AG08396 (cell line): ENCODE measurements at regions not wholly inside any gene's neighbourhood (a gene's known extent, or its start where the extent isn't known, plus 50 kb on each side); places are given as distances from the start of the nearest gene placed in this dataset.

ENCODE experiments used
- DNase-seq: peaks from one replicate; pipeline ENCODE4 v3.0.0; 2012; ENCODE audit warnings: low spot score, mixed read lengths

DNA sequence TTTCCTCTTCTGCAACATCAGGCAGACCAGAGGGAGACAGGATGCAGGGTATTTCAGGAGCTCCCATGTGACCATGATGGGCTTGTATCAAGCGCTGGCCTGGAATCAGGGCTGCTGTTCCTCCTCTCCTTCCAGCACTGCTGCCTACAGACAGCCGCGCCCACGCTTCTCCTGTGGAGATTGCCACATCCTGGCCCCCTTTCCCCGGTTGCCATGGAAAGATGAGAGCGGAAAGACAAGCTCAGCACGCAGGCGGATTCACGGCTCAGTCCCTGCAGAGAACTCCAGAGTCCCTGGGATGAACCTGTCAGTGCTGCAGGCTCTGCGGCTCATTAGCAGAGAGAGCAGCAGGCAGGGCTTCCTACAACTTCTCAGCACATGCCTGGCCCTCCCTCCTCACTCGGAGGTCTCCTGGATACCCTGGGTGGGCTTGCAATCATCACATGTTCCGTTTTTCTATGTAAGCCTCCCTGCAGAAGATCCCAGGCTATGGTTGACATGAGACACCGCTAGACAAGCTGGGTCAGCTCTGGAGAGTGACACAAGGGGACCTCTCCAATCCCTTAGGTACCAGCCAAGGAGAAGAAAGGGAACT, 497.8 kb upstream of the MYT1L start:
- no peak for DNase-seq

DNA sequence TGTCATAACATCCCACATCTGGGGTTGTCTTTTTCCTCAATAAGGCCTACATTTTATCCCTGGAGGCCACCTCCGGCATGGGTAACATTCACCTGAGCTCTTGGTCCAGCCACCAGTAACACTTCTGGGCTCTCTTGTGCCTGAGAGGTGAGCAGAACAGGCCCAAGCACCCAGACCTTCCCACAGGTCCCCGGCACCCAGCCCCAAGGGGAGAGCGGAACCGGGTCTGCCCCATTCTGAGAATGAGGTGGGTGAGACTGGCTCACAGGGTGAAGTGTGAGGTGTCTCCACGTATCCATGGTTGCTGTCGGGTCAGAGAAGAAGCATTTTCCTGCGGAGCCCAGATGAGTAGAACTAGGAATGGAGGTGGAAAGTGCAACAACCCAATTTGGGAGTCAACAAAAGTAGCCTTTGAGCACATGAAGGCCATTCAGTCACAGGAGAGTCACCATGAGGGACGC, 496.7 kb upstream of the MYT1L start:
- DNase-seq = no peak

DNA sequence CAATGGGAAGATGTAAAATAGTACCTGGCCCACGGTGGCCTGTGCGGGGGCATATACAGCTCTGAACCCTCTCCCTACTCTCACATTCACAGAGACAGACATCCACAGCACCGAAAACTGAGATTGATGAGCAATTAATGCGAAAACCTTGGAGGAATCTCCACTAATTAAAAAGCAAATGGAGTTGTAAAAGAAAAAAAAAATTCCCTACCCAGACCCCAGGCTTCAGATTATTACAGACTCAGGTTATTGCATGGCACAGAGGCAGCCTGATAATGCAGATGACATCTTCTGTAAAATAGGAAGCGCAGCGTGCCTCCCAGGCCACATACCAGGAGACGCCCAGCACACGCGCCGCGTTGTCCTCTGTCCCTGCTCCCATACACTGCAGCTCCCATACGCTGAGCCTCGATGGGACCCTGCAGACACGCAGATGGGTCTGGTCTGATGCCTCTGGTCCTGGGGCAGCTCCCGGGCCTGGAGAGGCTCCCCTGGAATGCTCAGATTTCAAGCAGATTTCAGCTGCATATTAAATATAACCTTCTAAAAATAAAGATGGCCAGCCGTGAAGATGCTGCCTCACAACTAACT, 496.1 kb upstream of the MYT1L start:
- no peak for DNase-seq

DNA sequence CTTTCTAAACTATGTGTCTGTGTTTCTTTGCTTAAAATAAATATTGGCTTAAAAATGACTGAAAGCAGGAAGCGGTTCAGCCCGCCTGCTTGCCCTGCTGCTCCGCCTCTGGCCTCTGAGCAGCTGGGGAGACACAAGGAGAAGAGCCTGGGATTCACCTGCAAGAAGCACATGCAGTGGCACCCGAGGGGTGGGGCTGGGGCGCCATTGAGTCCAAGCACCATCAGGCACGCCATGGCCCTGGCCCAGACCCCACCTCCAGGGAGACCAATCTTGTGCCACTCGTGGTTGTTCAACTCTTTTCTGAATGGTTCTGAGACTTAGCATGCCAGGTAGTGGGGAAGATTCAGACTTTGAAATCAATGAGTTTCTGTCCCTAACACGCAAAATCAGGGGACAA, 495.5 kb upstream of the MYT1L start:
- no peak for DNase-seq

DNA sequence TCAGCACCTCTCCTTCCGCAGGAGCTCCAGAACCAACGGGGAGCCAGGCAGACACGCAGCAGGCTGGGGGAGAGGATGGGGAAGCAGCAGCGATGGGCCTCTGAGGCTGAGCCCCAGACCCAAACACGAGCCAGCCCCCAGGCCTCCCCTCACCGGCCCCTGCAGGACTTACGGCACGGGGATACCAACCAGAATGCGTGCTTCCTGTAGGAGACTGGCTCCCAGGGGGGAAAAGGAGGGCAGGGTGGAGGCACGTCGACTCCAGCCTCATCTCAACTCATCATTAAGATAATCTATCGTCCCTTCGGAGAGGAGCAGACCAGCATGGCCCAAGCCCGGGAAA, 495.1 kb upstream of the MYT1L start:
- no peak for DNase-seq

DNA sequence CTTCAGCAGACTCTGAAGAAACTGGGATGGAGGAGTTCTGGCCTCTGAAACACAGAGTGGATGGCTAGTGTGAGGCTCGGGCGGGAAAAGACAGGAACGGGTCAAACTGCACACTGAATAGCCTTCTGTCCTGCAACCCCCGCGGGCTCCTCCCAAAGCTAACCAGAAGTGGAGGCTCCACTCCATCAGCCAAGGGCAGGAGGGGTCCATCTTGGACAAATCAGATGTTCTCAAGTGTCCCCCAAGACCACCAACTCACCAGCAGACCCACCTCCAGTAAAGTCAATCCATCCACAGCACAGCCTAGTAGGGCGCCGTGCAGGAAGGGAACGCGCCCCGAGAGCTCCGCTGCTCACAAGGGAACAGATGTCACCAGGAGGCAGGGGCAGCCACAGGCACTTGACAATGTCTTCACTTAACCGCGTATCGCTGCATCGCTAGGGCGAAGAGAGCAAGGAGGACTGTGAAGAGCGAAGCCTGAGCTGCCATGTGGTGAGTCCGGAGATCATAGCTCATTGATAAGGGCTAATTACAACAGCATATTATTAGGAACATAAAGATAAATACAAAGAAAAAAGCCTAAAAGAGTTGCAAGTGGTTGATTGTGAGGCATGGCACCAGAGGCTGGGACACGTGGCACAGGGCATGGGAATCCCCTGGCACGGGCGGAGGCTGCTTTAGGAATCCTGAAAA, 494.6 kb upstream of the MYT1L start:
- no peak for DNase-seq

DNA sequence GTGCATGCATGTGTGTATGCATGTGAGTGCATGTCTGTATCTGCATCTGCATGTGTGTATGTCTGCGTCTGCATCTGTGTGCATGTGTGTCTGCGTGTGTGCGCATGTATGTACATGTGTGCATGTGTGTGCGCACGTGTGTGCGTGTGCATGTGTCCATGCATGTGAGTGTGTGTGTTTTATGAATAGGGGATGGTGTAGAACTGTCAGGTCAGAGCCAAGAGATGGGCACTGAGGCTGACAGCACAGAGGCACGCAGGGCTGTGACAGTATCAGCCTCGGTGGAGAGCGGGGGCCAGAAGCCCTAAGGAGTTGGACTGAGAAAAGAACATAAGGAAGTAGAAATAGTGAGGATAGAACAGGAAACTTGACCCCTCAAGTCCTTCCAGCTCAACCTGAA, 494.0 kb upstream of the MYT1L start:
- no peak for DNase-seq

DNA sequence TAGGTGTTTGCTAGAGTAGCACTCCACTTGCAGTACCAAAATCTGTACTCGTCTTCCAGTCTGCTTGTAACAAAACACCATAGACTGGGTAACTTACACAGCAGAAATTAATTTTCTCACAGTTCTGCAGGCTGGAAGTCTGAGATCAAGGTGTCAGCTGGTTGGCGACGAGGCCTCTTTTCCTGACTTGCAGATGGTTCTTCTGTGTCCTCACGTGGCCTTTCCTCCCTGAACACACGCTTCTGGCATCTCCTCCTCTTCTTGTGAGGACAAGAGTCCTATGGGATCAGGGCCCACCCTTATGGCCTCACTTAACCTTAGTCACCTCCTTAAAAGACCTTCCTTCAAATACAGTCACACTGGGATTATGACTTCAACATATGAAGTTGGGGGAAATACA, 493.5 kb upstream of the MYT1L start:
- no peak for DNase-seq

DNA sequence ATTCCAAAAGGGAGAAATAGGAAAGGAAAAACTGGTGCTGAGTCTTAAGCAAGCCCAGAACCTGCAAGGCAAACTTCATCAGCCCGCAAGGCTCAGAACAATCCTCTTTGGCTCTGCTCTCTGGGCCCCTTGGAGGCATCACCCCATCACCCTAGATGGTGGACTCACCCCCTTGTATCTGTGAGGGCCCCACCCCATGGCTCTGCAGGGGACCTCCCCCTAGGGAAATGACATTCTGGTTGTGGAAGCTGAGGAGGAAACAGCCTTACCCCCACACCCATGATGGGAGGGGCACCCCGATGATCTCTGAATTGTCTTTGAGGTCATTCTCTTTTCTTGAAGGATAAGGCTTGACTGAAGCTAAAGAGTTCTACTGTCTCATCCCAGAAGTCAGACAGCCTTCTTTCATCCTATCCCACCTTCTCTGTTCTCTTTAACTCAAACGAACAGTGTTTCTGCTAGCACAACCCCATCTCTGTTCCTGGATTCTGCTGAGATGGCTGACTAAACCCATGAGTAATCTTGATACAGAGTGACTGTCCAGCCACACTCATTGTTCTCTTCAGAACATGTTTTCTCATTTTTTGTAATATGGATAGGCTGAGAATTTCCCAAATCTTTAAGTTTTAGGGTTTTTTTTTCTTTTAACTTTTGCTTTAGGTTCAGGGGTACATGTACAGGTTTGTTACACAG, 492.1 kb upstream of the MYT1L start:
- DNase-seq = no peak

DNA sequence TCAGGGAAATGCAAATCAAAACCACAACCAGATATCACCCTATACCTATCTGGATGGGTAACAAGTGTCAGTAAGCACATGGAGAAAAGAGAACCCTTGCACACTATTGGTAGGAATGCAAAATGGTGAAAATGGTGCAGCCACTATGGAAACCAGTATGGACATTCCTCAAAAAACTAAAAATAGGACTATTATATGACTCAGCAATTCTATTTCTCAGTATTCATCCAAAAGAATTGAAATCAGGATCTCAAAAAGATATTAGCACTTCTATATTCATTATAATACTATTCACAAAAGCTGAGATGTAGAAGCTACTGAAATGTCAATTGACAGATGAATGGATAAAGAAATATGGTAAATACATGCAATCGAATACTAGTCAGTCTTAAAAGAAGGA, 491.1 kb upstream of the MYT1L start:
- no peak for DNase-seq

DNA sequence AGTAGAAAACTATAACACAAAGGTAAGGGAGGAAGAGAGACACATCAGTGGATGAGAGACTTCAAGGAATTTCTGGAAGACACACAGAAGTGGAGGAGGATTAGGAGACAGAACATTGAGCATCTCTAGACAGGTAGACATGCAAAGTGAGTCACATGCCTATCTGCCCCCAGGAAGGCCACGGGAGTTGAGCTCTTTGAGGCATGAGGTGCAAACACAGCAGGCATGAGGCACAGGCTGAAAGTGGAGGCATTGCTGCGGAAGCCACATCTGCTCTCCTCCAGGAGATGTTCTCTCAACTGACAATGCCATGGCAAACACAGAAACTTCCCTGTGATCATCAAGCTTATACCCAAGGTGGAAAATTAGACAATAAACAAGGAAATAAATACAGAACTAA, 481.6 kb upstream of the MYT1L start:
- DNase-seq = no peak

DNA sequence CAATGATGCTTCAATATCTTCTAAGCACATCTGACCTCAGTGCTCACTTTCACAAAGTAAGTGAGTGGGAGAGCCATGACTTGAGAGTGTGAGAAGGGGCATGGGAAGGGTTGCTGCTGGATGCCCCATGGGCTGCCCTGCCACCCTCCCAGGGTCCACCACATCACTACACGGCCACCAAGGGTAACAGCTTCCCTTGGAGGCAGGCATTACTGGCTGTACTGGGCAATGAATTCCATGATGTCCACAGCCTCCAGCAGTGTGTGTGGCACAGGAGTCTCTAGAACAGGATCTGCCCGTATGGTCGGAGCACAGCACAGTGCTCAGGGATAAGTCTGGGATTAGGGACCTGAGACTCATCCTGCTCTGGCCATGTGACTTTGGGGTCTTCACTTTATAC, 481.0 kb upstream of the MYT1L start:
- no peak for DNase-seq

DNA sequence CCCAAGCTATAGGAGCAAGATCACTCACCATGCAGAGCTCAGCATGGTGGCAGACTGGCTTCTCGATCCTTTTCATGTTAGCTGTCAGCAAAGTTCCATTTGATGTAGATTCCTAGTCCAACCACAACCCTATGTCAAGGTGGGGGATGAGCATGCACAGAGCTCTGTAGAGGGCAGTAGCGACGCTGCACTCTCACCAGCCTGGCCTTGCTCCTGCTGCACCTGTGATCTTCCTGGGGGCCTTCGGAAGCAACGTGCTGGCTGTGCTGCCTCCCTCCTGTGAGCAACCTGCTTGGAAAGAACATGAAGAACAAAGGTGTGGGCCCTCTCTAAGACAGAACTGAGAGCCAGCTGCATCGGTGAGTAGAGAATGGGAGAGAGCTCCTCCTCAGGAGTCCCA, 479.4 kb upstream of the MYT1L start:
- DNase-seq = no peak

DNA sequence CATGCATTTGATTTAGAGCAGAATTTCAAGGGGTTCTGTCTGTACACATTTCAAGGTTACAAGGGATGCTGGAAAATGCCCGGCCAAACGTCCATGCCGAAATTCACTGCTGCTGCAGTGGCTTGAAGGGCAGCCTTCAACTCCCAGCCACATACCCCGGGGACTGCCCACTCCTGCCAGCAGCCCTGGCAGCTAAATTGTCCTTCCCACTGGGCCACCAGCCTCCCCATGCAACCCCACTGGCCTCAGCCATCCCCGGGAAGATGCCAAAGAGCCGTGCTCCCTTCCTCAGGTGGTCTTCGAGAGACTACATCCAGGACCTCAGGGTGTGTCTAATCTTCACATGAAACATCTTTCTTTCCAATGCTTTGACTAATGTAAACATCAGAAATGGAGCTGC, 478.7 kb upstream of the MYT1L start:
- DNase-seq = no peak

DNA sequence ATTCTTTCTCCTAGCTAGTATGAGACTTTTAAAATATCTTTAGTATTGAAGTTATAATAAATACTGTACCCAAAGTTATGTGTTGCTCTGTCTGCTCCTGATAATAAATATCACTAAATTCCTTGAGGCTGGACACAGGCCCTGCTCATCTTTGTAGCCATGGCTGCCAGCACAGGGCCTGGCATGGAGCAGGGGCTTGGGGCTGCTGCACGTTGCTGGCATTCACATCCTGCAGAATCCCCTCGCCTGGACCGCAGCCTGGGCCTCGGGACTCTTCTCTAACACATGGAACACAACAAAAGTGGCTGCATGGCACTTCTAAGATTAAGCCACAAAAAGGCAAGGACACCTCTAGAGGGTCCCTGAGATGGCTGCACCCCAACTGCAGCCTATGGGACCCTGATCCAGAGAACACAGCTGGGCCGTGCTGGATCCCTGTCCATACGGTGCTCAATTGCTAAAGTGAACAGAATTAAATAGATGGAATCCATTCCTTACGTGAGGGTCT, 477.5 kb upstream of the MYT1L start:
- DNase-seq = no peak

DNA sequence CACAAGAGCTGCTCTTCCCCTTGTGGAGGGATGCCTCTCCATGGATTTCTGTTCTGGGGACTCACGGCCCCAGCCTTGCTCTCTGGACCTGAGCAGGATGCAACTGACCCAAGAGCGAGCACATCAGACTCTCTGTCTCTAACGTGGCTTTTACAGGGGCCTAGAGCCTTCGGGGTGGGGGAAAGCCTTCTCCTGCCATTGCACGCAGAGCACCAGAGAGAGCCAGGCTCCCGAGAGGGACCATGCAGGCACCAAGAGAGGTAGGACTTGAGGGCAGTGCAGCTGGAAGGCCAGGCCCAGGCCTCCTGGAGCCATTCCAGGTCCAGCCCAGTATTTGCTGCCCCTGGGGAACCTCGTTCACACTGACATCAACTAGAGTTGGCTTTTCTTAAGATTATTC, 475.6 kb upstream of the MYT1L start:
- DNase-seq = no peak

DNA sequence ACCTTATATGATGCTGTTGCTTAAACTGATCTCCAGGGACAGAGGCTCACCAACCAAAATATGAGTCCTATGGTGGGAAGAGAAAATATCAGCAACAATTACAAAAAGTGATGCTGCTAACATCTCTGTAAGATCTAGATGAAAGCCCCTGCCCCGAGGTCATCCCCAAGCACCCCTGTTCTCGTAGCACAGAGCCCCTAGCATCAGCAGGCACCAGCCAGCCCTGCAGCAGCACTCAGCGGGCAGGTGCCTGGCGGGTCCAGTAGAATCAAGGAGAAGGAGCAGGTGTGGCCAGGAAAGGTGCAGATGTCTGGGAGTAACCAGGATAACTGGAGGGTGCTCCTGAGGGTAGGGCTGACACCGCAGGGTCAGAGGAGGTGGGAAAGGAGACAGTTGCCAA, 474.2 kb upstream of the MYT1L start:
- DNase-seq = no peak

DNA sequence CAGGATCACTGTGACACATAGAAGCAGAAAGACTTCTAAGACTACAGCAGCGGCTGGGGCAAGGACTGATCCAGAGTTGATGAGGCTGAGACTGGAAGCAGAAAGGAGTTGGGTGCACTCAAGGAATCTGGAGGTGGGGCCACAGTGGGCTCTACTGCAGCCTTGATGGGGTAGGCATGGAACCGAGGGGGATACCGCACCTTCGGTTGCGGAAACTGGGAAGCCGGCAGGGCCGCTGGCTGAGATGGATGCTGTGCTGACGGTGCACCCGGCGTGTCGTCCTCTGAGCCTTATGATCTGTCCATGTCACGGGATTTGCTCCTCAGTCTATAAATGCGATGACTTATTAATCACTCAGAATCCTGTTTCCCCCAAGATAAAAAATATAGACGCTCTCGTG, 473.5 kb upstream of the MYT1L start:
- no peak for DNase-seq

DNA sequence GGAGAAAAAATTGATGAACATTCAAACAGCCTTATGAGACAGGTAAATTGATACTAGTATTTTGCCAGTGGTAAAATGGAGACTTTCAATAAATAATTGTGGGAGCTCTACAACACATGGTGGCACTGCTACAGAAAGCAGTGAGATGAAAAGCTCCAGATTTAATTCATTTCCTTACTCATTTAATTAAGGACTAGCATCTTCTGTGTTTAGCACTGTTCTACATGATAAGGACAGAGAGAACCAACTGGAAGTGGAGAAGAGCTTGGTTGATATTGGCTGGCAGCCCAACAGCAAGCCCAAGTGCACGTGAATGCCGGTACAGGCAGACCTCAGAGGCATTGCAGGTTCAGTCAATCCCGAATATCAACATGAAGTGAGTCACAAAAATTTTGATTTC, 470.4 kb upstream of the MYT1L start:
- no peak for DNase-seq

DNA sequence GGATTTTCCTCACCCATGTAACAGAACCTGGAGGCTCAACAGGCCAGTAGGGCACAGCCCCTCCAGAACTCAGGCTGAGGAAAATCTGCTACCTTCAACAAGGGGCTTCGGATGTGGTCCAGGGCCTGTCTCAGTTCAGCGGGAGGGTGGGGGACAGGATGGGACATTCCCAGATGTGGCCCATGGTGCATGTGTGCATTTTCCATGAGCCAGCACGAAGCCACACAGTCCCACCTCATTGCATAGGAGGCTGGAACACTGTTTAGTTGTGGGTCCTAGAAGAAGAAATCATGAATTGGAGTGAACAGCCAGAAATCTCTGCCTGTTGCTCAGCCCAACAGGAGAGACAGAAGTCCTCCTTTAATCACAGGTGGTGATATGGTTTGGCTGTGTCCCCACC, 469.6 kb upstream of the MYT1L start:
- DNase-seq = no peak

DNA sequence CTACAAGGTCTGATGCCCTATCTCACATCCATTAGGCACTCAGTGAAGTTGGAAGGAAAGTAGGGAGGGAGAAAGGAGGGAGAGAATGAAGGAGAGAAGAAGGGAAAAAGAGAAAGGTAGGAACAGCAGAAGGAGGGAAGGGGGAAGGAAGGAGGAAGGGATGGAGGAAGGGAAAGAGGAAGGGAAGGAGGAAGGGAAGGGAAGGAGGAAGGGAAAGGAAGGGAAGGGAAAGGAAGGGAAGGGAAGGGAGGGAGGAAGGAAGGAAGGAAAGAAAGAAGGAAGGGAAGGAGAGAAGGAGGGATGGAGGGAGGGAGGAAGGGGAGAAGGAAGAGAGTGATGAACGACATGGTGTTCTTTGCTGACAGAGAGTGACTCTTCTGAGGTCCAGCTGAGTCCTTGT, 468.9 kb upstream of the MYT1L start:
- no peak for DNase-seq

DNA sequence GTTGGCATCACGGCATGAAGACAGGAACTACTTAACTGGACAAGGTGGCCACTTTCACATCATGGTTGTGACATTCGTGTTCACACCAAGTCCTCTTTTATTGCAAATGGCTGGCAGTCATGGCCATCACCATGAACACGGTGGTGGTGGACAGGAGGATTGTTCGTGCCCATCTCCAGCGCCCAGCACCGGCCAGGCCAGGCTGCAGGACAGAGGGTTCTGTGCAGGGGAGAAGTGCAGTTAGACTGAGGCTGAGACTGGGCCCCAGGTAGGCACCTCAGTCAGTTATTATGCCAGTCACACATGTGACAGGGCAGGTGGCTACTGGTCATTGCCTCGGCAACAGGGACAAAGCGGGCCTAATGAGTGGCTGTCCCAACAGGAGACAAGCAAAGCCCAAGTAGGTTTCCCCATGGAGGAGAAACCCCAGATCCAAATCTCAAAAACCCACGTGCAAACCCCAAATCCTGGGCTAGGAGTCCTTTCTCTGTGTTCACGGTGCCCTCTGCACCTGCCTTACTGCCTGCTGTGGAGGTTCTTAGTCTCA, 468.1 kb upstream of the MYT1L start:
- no peak for DNase-seq

DNA sequence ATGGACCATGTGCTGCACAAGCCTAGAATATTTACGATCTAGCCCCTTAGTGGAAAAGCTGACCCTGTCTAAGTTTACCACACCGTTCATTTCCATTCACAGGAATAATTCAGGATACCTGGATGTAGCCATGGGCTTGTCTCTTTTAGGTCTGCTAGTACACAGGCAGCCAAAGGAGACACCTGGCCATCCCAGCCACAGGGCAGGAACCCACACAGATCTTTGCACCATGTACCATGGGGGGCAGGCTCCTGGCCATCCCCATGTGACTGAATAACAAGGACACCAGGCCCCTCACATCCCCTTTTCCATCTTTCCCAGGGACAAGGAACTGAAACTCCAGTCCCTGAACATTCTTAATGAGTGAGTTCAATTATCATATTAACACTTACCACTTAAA, 467.3 kb upstream of the MYT1L start:
- no peak for DNase-seq
